ENCODE measurements at regions not wholly inside any gene's neighbourhood (a gene's known extent, or its start where the extent isn't known, plus 50 kb on each side); places are given as distances from the start of the nearest gene placed in this dataset.

DNA sequence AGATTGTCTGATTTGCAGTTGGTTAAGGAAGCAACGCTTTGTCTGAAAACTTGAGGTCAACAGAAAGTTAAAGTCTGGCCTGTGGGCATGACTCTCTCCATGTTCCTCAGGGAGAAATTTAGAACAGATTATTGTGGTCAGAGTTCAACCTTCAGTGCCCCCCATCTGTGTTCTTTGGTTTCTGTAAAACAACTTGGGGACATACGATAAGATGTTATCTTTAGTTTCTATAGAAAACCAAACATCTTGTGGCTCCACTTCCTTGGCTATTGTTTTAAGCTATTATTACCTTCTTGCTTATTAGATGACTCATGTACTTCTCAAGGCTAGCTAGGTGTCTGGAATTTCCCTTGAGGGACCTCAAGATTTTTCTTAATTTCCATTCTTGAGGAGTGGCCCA, 507.7 kb downstream of the PDHA2 start:
- TF ChIP-seq CTCF (IDR thresholded peaks at IDR 0.05; ENCODE audit: poor library complexity), result no peak
- no peak for TF ChIP-seq EZH2 (IDR thresholded peaks at IDR 0.05; ENCODE audit: borderline replicate concordance)
